EL (cell line): ENCODE measurements at regions not wholly inside any gene's neighbourhood (a gene's known extent, or its start where the extent isn't known, plus 50 kb on each side); places are given as distances from the start of the nearest gene placed in this dataset.
A peak's percentile ranks its signal among the peaks of the same experiment; 100 is the strongest.

Source experiments
- DNase-seq: peaks from one replicate; pipeline ENCODE4 v3.0.0-alpha.2; 2016

DNA sequence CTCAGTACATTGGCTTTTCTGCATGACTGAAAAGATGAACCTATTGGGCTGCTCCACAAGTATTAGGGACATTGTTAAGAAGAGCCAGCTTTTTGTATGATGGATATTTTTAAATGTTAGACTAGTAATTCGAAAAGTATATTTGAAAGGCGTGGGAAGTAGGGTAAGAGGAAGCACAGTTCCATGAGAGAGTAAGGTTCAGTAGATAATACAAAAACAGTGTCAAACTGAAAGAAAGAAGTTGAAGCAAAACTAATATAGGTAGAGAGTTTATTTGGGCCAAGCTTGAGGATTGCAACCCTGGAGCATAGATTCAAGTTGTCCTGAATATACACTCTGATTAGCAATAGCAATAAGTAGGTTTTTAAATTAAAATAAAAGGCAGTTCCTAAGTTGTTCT, 193.9 kb downstream of the RASSF9 start:
- DNase-seq = no peak

DNA sequence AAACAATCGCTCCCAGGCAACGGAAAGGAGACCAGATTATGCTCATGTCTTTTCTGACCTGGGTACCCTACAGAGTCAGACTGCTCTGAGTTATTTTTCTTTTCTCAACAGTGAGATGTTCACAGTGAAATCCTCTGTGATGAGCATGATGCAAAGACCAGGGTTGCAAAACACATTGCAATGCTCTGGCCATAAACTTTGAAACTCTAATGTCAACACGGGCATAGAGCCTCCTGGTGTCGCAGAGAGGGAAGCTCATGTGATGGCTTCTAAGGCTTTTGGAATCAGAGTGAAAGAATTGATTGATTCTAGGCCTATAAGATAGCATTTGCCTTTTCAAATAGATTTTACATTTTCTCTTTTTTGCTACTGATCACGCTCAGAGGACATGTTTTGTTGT, 193.4 kb downstream of the RASSF9 start:
- DNase-seq = peak; percentile 56

DNA sequence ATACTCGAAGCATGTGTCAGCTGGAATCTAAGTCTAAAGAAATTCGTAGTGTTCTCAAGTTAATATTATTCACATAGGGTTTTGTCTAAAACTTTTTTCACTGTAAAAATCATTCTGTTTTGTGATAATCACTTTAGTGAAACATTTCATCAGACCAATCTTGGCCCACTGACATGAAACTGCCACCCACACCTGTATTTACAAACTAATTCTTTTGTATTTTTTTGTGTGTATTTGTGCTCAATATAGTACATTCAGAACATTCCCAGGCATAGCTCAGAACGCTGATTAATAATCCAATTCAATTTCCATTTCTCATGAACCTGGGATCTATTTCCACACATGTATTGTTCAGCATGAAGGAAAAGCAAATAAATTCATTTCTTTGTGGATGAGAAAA, 191.7 kb downstream of the RASSF9 start:
- no peak for DNase-seq

DNA sequence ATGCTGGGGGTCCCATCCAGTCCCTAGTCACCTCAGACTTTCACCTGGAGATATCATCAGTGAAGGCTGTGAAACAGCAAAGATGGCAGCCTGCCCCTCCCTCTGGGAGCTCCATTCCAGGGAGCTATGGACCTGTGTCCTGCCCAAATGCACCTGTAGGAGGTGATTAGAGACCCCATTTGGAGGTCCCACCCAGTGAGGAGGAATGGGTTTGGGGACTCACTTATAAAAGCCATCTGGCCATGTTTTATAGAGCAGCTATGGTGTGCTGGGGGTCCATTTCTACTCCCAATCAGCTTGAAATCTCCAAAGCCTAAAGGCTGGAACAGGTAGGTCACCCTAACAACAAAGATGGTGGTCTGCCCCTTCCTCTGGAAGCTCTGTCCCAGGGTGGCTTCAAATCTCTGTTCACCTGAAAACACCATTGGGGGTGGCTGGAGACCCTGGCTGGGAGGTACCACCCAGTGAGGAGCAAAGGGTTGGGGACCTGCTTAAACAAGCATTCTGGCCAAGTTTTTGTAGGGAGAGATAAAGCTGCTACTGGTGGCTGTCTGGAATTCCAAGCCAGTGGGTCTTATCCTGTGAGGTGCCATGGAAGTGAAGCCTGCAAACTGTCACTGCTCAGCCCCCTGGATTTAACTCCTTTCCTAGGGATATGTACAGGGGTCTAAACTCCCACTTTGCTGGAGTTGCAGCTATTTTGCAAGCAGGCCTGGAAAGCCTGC, 182.3 kb downstream of the RASSF9 start:
- no peak for DNase-seq

DNA sequence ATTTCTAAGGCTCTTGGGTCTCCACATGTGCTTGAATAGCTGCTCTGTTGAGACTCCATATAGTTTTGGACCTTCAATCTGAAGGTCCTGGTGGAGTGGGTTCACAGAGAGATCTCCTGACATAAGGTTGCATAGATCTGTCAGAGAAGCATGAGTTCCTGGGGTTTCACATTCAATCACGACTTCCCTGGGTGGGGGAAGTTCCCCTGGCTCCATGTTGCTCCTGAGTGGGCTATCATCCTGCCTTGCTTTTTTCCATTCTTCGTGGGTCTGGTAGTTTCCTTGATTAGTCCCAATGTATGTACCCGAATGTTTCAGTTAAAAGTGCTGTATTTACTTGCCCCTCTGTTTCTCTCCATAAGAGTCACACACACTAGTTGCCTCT, 181.8 kb downstream of the RASSF9 start:
- no peak for DNase-seq

DNA sequence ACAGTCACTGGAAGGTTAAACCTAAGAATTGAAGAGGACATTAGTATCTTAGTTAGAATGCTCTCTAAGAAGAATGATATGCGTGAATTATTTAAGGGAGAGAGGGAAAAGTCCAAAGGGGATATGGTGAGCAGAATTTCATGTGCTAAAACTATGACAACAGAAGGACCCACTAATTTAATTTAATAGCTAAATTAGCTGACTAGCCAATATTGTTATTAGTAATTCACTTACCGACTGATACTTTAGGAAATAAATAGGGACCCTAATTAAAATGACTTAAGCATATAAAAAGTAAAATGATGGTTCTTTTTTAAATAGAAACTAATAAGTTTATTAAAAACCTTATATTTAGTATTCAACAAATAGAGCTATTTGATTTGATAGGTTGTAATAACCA, 179.6 kb downstream of the RASSF9 start:
- no peak for DNase-seq

DNA sequence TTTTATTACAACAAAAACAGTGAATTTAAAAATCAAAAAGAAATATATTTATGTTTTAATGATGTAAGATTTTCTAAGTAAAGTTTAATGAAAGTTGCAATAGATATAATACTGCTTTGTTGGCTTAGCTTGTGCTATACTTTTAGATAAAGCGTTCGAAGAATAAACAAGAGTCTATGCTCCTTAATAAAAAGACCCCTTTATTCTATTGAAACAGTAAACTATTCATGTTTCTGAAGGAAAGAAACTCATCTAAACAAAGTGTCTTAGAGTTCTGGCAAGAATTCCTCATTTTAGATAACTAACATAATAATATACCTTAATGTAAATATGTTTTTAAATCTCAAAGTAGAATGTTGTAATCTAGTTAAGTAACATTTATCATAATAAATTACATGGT, 179.0 kb downstream of the RASSF9 start:
- DNase-seq = no peak

DNA sequence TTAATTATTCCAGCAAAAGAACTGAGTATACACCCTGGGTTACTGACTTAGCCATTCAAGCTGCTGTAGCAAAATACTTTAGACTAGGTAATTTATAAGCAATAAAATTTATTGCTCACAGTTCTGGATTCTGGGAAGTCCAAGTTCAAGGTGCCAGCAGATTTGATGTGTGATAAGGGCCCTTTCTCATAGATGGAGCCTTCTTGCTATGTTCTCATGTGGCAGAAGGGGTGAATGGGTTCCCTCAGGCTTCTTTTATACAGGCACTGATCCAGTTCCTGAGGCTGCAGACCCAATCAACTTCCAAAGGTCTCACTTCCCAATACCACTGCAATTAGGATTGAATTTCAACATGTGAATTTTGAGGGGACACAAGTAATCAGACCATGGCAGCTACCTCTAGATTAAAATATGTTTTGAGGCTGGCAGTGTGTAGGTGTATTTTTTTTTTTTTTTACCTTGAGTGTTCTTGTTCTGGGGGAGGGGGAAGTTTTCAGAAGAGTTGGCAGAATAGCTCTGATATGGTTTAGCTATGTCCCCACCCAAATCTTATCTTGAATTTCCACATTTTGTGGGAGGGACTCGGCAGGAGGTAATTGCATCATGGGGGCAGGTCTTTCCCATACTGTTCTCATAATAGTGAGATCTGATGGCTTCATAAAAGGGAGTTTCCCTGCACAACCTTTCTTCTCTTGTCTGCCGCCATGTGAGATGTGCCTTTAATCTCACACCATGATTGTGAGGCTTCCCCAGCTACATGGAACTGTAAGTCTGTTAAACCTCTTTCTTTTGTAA, 178.2 kb downstream of the RASSF9 start:
- no peak for DNase-seq

DNA sequence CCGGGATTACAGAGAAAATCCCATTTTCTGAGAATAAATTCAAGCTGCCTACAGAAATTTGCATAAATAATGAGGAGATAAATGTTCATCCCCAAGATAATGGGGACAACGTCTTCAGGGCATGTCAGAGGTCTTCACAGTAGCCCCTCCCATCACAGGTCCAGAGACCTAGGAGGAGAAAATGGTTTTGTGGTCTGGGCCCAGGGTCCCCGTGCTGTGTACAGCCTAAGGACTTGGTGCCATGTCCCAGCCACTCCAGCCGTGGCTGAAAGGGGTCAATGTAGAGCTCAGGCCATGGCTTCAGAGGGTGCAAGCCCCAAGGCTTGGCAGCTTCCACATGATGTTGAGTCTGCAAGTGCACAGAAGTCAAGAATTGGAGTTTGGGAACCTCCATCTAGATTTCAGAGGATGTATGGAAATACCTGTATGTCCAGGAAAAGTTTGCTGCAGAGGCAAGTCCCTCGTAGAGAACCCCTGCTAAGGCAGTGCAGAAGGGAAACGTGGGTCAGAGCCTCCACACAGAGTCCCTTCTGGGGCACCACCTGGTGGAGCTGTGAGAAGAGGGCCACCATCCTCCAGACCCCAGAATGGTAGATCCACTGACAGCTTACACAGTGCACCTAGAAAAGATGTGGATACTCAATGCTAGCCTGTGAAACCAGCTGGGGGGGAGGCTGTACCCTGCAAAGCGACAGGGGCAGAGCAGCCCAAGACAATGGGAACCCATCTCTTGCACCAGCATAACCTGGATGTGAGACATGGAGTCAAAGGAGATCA, 176.3 kb downstream of the RASSF9 start:
- DNase-seq = no peak

DNA sequence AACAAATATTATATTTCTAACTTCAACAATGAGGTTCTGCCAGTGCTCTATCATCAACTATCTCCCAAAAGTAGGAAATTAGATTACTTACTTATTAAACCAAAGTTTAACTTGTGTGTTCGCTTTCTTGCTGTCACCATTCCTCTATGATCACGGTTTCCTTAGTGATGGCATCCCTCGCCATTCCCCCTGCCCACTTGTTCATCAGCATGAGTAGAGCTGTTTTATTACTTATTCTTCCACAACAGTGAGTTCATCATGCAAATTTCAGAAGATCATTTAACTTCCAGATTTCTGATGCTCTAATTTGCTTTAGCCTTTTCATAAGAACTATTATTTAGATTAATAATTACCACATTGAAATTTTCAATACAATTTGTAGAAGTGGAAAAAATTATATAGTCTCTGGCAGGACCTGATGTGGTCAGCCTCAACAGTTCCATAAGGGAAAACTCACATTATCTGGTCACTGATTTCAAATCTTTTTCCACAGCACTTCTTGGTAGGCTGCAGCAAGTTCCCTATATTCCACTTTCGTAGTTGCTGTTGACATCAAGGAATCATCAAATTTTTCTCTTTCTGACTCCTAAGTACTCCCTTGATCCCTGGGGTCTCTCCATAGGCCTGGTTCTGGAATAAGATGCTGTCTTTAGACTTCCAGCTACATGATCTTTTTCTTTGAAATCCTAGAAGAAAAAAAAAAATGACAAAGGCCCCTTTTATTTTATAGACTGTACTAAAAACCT, 174.6 kb downstream of the RASSF9 start:
- no peak for DNase-seq

DNA sequence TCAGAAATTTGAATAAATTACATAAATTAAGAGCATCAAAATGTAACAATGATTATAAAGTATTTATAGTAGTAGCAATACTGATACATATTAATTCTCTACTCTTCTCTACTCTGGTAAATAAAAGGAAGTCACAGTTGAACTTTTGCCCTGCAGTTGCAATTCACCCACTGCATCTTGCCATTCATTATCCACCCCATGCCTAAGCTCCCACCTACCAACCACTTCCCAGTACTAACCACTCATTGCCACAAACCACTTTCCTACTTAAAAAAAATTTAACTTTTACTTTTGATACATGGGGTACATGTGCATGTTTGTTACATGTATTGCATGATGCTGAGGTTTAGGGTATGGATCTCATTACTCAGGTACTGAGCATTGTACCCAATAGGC, 174.0 kb downstream of the RASSF9 start:
- DNase-seq = no peak

DNA sequence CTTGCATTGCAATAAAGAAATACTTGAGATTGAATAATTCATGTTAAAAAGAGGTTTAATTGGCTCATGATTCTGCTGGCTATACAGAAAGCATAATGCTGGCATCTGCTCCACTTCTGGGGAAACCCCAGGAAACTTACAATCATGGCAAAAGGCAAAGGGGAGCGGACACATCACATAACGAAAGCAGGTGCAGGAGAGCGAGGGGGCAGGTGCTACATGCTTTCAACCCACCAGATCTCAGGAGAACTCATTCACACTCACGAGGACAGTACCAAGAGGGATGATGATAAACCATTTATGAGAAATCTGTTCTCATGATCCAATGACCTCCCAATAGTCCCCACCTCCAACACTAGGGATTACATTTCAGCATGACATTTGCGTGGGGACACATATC, 172.6 kb downstream of the RASSF9 start:
- no peak for DNase-seq

DNA sequence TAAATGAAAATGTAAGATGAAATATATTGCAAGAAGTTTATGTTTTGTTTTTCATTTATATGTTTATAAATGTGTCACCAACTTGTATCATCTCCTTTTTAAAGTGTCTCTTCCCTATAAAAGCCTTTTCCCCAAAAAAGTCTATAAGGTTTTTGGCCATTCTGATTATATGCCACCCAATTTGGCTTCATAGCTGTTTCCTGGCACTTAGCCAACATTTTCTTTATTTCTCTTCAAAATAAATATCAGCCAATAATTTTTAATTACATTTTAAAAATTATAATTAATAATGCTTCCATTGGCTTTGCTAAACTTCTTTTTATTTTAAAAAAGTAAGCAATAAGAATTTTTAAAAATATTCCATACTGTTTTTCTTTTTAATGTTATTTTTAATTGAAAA, 171.8 kb downstream of the RASSF9 start:
- DNase-seq = no peak

DNA sequence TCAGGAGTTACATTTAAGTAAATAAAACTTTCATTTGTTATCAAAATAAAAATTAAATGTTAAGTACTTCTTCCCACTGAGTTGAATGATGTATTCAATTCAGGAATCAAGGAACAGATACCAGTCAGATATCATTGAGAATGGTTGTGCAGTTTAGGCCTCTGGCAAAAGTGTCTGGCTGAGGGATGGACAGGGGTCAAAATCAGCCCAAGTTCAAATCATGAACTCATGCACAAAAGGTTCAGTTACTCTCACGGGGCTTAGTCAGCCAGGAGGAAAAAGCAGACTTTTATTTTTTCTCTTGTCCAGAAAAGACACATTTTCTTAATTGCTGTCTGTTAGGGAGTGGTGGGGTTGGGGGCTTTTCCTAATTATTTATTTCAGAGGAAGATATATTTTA, 166.3 kb downstream of the RASSF9 start:
- no peak for DNase-seq

DNA sequence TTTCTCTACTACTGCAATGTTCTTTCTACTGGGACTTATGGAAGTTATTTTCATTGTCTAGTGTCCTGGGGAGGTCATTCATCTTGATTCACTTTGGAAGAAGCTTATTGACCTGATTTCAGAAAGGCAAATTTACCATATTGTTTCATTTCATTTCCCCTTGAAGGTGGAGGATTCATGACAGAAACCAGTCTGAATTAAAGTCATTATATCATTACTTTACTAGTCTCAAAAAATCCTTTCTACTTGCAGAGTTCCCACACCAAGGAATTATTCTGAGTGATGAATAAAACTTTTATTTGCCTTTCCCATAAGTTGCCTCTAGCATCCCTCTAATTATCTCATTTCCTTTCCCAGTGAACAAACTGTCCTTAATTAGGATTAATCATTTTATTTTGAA, 163.8 kb downstream of the RASSF9 start:
- DNase-seq = no peak

DNA sequence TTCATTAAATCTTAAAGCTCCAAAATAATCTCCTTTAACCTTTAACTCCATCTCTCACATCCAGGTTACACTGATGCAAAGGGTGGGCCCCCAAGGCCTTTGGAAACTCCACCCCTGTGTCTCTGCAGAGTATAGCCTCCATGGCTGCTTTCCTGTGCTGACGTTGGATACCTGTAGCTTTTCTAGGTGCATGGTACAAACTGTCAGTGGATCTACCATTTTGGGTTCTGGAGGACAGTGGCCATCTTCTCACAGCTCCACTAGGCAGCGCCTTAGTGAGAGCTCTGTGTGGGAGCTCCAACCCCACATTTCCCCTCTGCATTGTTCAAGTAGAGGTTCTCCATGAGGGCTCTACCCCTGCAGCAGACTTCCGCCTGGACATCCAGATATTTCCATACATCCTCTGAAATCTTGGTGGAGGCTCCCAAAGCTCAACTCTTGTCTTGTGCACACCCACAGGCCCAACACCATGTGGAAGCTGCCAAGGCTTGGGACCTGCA, 162.2 kb downstream of the RASSF9 start:
- no peak for DNase-seq

DNA sequence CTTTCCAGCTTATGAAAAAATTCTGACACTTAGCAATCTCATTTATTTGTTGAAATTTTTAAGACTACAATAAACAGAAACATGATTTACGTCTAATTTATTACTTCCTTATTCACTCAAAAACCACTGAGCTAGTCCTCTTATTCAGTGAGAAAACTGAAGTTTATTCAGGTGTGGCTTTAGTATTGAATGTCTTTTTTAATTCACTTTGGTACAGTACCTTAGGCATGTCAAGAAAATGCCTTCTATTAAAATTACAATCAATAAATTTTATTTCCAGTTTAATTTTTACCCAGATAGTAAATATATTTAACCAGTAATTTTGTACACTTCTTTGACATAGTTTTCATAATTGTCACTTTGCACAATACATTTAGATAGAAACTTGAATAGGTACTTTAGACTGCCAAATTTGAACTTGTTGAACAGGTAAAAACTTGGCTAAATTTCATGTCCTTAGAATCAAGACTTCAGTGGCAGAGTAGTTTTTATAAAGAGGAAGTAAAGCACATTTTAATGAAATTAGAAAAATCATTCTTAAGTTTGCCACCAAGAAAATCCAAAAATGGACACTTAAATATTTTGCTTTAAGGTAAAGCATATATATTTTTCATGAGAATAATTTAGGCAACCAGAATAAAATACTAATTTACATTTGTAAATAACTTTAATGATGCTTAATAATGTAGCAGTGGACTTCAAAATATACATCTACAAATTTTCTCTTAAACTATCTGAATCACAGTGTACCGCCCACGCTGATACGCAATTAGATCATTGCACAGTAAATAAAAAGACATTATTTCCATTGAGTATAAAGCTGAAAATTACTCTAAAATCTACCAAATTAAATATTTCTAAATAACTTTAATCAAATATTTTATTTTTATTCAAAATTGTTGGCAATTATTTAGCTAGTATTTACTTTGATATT, 159.1 kb downstream of the RASSF9 start:
- DNase-seq = no peak

DNA sequence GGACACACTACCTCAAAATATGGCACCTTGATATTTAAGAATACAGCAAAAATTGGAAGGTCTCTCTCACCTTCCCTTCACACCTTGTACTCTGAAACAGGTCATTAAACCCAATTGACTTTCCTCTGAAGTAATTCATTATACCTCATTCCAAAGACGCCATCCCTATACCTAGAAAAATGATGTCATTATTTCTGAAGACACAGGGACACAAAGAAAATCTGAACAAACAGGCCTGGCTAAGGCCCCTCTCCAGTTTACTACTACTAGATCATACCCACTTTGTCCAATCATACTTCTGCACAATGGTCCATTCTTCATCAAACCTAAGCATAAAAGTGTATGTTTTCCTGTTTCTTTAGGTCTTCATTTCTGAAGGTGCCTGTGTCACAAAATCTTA, 156.9 kb downstream of the RASSF9 start:
- no peak for DNase-seq

DNA sequence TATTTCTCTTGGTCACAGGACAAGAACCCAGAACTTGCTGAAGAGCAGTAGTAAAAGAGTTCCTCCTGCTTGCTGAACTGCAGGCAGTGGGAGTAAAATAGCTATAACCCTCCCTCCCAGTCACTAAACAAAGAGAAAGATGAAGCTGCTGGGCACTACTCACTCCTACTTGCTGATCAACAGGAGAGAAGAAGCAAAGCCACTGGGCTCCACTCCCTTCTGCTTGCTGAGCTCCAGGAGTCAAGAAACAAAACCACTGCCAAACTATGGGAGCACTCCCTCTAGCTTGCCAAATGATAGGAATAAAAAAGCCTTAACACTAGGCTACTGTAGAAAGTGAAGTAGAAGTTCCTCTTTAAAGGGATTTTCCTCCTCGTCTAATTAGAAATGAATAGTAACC, 155.3 kb downstream of the RASSF9 start:
- DNase-seq = no peak

DNA sequence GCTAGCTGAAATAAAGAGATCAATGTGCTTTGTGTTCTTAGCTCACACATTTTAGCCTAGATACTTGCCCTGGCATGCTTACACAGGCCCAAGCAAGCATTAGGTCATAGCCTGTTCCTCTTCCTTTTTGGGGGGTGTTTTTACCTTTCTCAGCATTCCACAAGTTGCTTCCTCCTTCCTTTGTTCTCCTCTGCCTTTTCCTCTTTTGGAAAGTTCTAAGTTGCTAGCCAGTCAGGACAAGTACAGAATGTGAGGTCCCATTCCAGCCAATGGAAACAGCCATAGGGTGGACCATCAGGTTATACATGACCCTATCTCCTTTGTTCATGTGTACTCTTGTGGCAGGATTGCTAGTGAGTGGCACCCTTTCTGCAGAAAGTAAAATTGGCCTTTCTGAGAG, 154.9 kb downstream of the RASSF9 start:
- no peak for DNase-seq

DNA sequence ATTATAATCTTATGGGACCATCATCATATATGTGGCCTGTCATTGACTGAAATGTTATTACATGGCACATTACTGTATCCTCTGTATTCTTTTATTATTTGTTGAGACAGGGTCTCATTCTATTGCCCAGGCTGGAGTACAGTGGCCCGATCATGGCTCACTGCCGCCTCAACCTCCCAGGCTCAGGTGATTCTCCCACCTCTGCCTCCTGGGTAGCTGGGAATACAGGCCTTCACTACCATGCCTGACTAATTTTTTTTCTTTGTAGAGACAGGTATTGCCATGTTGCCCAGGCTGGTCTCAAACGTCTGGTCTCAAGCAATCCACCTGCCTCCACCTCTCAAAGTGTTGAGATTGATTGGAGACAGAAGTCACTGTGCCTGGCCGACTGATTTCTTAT, 153.2 kb downstream of the RASSF9 start:
- no peak for DNase-seq

DNA sequence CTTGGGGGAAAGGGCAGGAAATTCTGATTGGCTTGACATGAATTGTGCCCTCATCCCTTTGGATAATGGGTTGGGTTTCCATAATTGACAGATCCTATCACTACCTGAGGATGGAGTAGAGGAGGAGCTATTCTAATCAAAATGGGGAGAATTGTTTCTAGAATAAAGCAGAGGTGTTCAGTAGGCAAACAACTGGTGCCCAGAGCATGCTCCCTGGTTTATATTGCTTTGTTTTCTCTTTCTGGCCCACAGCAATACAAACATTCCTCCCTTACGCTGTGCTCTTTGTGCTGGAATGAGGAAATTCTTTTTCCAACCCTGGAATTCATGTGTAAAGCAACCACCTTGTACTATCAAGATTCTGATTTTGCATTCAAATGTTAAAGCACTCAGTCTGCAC, 147.4 kb downstream of the RASSF9 start:
- DNase-seq = no peak
